GM23338 (cell line): ENCODE measurements at regions not wholly inside any gene's neighbourhood (a gene's known extent, or its start where the extent isn't known, plus 50 kb on each side); places are given as distances from the start of the nearest gene placed in this dataset.
A peak's percentile ranks its signal among the peaks of the same experiment; 100 is the strongest.

Source experiments
- ATAC-seq: fragments of 200-7000 bp; cut with Tn5 transposase; 3 replicates; pipeline ENCODE4 v1.9.1; 2020
- DNase-seq: peaks from one replicate; pipeline ENCODE4 v3.0.0-alpha.2; 2015; ENCODE audit warnings: low spot score
- H2AFZ ChIP-seq: fragments of 200-600 bp; sonication (generic); 2 replicates; pipeline ENCODE4 v1.8.0; 2016; ENCODE audit warnings: antibody characterized with exemption, mild to moderate bottlenecking, moderate library complexity
- H3F3A ChIP-seq: fragments of 200-600 bp; sonication (generic); replicated peaks from 2 replicates; pipeline ENCODE4 v1.8.0; 2017; ENCODE audit warnings: antibody characterized with exemption, mixed run types, low read depth
- H3K27ac ChIP-seq: fragments of 200-600 bp; sonication (generic); 2 replicates; pipeline ENCODE4 v1.6.1; 2016; ENCODE audit warnings: low read depth
- H3K27me3 ChIP-seq: fragments of 200-600 bp; sonication (generic); 2 replicates; pipeline ENCODE4 v1.8.0; 2016; ENCODE audit warnings: mild to moderate bottlenecking, mixed run types, moderate library complexity; ENCODE audit not compliant: insufficient read depth
- H3K36me3 ChIP-seq: fragments of 200-600 bp; sonication (generic); 2 replicates; pipeline ENCODE4 v1.8.0; 2016; ENCODE audit warnings: mild to moderate bottlenecking; ENCODE audit not compliant: insufficient read depth
- H3K4me1 ChIP-seq: fragments of 200-600 bp; sonication (generic); 2 replicates; pipeline ENCODE4 v1.8.0; 2016; ENCODE audit warnings: mild to moderate bottlenecking, moderate library complexity; ENCODE audit not compliant: insufficient read depth
- H3K4me2 ChIP-seq: fragments of 200-600 bp; sonication (generic); 2 replicates; pipeline ENCODE4 v1.7.1; 2017; ENCODE audit warnings: mixed run types
- H3K4me3 ChIP-seq: fragments of 200-600 bp; sonication (generic); 2 replicates; pipeline ENCODE4 v1.6.1; 2016; ENCODE audit warnings: mixed run types
- H3K79me2 ChIP-seq: fragments of 200-600 bp; sonication (generic); replicated peaks from 2 replicates; pipeline ENCODE4 v1.8.0; 2017; ENCODE audit warnings: mild to moderate bottlenecking; ENCODE audit not compliant: insufficient read depth
- H3K9me2 ChIP-seq: fragments of 200-600 bp; sonication (generic); 2 replicates; pipeline ENCODE4 v1.8.0; 2017; ENCODE audit not compliant: insufficient read depth
- H4K20me1 ChIP-seq: fragments of 200-600 bp; sonication (generic); replicated peaks from 2 replicates; pipeline ENCODE4 v1.8.0; 2017; ENCODE audit warnings: mild to moderate bottlenecking; ENCODE audit not compliant: insufficient read depth
- H3K27ac Mint-ChIP-seq: 2 replicates; pipeline ENCODE4 v1.8.0; 2020; ENCODE audit warnings: inconsistent platforms, mild to moderate bottlenecking, moderate library complexity, mixed read lengths
- H3K27me3 Mint-ChIP-seq: 3 replicates; pipeline ENCODE4 v1.8.0; 2022; ENCODE audit warnings: low read depth, mild to moderate bottlenecking, moderate library complexity, mixed read lengths, inconsistent platforms; ENCODE audit not compliant: insufficient read depth, poor library complexity
- H3K36me3 Mint-ChIP-seq: 3 replicates; pipeline ENCODE4 v1.8.0; 2021; ENCODE audit warnings: low read depth, mild to moderate bottlenecking, inconsistent platforms, moderate library complexity, mixed read lengths
- H3K4me1 Mint-ChIP-seq: 3 replicates; pipeline ENCODE4 v1.8.0; 2020; ENCODE audit warnings: mild to moderate bottlenecking, inconsistent platforms, mixed read lengths
- H3K4me3 Mint-ChIP-seq: 3 replicates; pipeline ENCODE4 v1.8.0; 2021; ENCODE audit warnings: moderate library complexity, mild to moderate bottlenecking, inconsistent platforms, mixed read lengths
- H3K9me3 Mint-ChIP-seq: 3 replicates; pipeline ENCODE4 v1.8.0; 2020; ENCODE audit warnings: moderate library complexity, mild to moderate bottlenecking, inconsistent platforms, mixed read lengths
- CREB1 ChIP-seq: fragments of 250-450 bp; sonication (Bioruptor Pico); IDR thresholded peaks from 2 replicates; pipeline ENCODE4 v1.5.0; 2020; ENCODE audit warnings: low read depth, mild to moderate bottlenecking, moderate library complexity
- EZH2 ChIP-seq: fragments of 200-600 bp; sonication (generic); IDR thresholded peaks from one replicate; pipeline ENCODE4 v1.8.0; 2017; ENCODE audit warnings: antibody characterized with exemption, mild to moderate bottlenecking, low read depth; ENCODE audit not compliant: unreplicated experiment
- EZH2phosphoT487 ChIP-seq: fragments of 200-600 bp; sonication (generic); IDR thresholded peaks from one replicate; pipeline ENCODE4 v1.8.1; 2018; ENCODE audit warnings: antibody characterized with exemption; ENCODE audit not compliant: unreplicated experiment
- NANOG ChIP-seq: IDR thresholded peaks from 2 replicates; pipeline ENCODE4 v1.6.1; 2016; ENCODE audit warnings: antibody characterized with exemption, borderline replicate concordance
- POLR2AphosphoS5 ChIP-seq: IDR thresholded peaks from 2 replicates; pipeline ENCODE4 v1.6.1; 2016; ENCODE audit warnings: antibody characterized with exemption, low read depth
- REST ChIP-seq: IDR thresholded peaks from one replicate; pipeline ENCODE4 v1.6.1; 2018; ENCODE audit warnings: antibody characterized with exemption; ENCODE audit not compliant: unreplicated experiment
- STAT1 ChIP-seq: IDR thresholded peaks from one replicate; pipeline ENCODE4 v1.6.1; 2016; ENCODE audit warnings: antibody characterized with exemption; ENCODE audit not compliant: unreplicated experiment
- ZNF331 ChIP-seq: fragments of 250-450 bp; sonication (Bioruptor Pico); IDR thresholded peaks from 2 replicates; pipeline ENCODE4 v1.5.0; 2020; ENCODE audit warnings: low read depth, mild to moderate bottlenecking, moderate library complexity
- ZNF462 ChIP-seq: fragments of 250-450 bp; sonication (Bioruptor Pico); IDR thresholded peaks from 2 replicates; pipeline ENCODE4 v1.5.0; 2020; ENCODE audit warnings: mild to moderate bottlenecking, moderate library complexity
- TF ChIP-seq, protein P1 (sequence below), 2 experiments: fragments of 200-600 bp in 1 of 2; sonication (generic) in 1 of 2; conservative IDR thresholded peaks; 2 replicates each; pipeline versions ENCODE4 v1.5.1 to v1.6.1; 2016 to 2017; ENCODE audit warnings: antibody characterized with exemption in 2 of 2, low read depth in 2 of 2, mild to moderate bottlenecking in 2 of 2, moderate library complexity in 1 of 2

GRCh38 chr1:165988275-165988674 lies 160.9 kb downstream of the UCK2 start:
- Histone ChIP-seq H3K9me2 (peaks cover 7% of the 10 kb centered on the region), H3K36me3 (no peaks in the 10 kb centered on the region), H4K20me1 (no peaks in the 10 kb centered on the region), H3K79me2 (no peaks in the 10 kb centered on the region), H3K4me2 (no peak overlapping the region), H3F3A (no peaks in the 10 kb centered on the region), H3K4me1 (no peaks in the 10 kb centered on the region), H3K27me3 (no peaks in the 10 kb centered on the region), H3K4me3 (no peak overlapping the region), H2AFZ (no peak overlapping the region), H3K27ac (no peak overlapping the region)
- Mint-ChIP-seq H3K4me1 (no peaks in the 10 kb centered on the region), H3K27ac (no peak overlapping the region), H3K27me3 (no peaks in the 10 kb centered on the region), H3K4me3 (no peak overlapping the region), H3K36me3 (no peaks in the 10 kb centered on the region), H3K9me3 (no peaks in the 10 kb centered on the region)
- TF ChIP-seq EZH2phosphoT487 = no peak
- TF ChIP-seq, protein P1, sequence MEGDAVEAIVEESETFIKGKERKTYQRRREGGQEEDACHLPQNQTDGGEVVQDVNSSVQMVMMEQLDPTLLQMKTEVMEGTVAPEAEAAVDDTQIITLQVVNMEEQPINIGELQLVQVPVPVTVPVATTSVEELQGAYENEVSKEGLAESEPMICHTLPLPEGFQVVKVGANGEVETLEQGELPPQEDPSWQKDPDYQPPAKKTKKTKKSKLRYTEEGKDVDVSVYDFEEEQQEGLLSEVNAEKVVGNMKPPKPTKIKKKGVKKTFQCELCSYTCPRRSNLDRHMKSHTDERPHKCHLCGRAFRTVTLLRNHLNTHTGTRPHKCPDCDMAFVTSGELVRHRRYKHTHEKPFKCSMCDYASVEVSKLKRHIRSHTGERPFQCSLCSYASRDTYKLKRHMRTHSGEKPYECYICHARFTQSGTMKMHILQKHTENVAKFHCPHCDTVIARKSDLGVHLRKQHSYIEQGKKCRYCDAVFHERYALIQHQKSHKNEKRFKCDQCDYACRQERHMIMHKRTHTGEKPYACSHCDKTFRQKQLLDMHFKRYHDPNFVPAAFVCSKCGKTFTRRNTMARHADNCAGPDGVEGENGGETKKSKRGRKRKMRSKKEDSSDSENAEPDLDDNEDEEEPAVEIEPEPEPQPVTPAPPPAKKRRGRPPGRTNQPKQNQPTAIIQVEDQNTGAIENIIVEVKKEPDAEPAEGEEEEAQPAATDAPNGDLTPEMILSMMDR (conservative IDR thresholded peaks at IDR 0.05; ENCODE audit: low read depth in 2 of 2) = peak; percentile 34 to 46; a peak in 3 of 4 replicates
- ATAC-seq (peak; percentile 81), DNase-seq (peak; percentile 62)

DNA sequence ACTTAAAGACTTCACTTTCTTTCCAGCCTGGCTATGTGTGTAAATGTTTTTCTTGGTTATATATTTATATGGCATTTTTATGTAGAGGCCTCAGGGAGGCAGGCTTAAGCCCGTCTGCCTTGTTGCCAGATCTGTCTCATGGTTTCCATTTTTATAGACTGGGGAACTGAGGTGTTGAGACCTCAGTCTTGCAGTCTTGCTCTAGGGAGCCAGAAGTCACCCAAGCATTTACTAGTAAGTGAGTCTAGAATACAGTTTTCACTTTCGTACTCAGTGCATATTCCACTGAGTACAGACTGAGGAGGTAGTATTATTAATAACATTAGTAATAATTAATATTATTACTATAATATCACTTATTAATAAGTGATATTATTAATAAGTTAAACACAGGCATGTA lies 161.4 kb downstream of the UCK2 start:
- H3K79me2 ChIP-seq = no peaks in the 10 kb centered on the region
- no peak overlapping the region for H3K27ac ChIP-seq
- no peaks in the 10 kb centered on the region for H3K27me3 Mint-ChIP-seq
- H2AFZ ChIP-seq = no peak overlapping the region
- no peaks in the 10 kb centered on the region for H3K36me3 Mint-ChIP-seq
- ATAC-seq (no peak), DNase-seq (no peak)
- H3K4me1 Mint-ChIP-seq = no peaks in the 10 kb centered on the region
- no peaks in the 10 kb centered on the region for H3K27me3 ChIP-seq
- H3K9me2 ChIP-seq = peaks cover 2% of the 10 kb centered on the region
- no peak overlapping the region for H3K4me2 ChIP-seq
- no peak overlapping the region for H3K4me3 ChIP-seq
- no peaks in the 10 kb centered on the region for H3K36me3 ChIP-seq
- H3K27ac Mint-ChIP-seq = no peak overlapping the region
- no peaks in the 10 kb centered on the region for H3K9me3 Mint-ChIP-seq
- no peaks in the 10 kb centered on the region for H3K4me1 ChIP-seq
- no peaks in the 10 kb centered on the region for H3F3A ChIP-seq
- no peaks in the 10 kb centered on the region for H4K20me1 ChIP-seq
- H3K4me3 Mint-ChIP-seq = no peak overlapping the region
- TF ChIP-seq REST = no peak
- no peak for TF ChIP-seq EZH2
- TF ChIP-seq ZNF462 (CRISPR knock-in tag) = no peak
- no peak for TF ChIP-seq POLR2AphosphoS5
- no peak for TF ChIP-seq CREB1 (CRISPR knock-in tag)
- no peak for TF ChIP-seq NANOG
- no peak for TF ChIP-seq EZH2phosphoT487
- TF ChIP-seq STAT1 = no peak
- TF ChIP-seq ZNF331 (CRISPR knock-in tag) = no peak
